Neural progenitor cell (in vitro differentiated cells): ENCODE measurements at regions not wholly inside any gene's neighbourhood (a gene's known extent, or its start where the extent isn't known, plus 50 kb on each side); places are given as distances from the start of the nearest gene placed in this dataset.

Source experiments
- DNase-seq: peaks from one replicate; pipeline ENCODE4 v3.0.0-alpha.2; 2016; ENCODE audit warnings: low spot score
- H2AFZ ChIP-seq: fragments of 200-600 bp; sonication (generic); replicated peaks from 2 replicates; pipeline ENCODE4 v1.6.1; 2016; ENCODE audit warnings: antibody characterized with exemption
- H3F3A ChIP-seq: fragments of 200-600 bp; sonication (generic); 2 replicates; pipeline ENCODE4 v1.6.1; 2016; ENCODE audit warnings: antibody characterized with exemption, low read depth
- H3K27ac ChIP-seq: fragments of 200-600 bp; sonication (generic); 2 replicates; pipeline ENCODE4 v1.5.1; 2016; ENCODE audit warnings: mild to moderate bottlenecking
- H3K27me3 ChIP-seq: fragments of 200-600 bp; sonication (generic); 2 replicates; pipeline ENCODE4 v1.6.1; 2016; ENCODE audit warnings: mild to moderate bottlenecking, moderate library complexity
- H3K36me3 ChIP-seq: fragments of 200-600 bp; sonication (generic); 2 replicates; pipeline ENCODE4 v1.5.1; 2016
- H3K4me1 ChIP-seq: fragments of 200-600 bp; sonication (generic); 2 replicates; pipeline ENCODE4 v1.6.1; 2016; ENCODE audit warnings: mixed run types
- H3K4me2 ChIP-seq: fragments of 200-600 bp; sonication (generic); 2 replicates; pipeline ENCODE4 v1.6.1; 2016
- H3K4me3 ChIP-seq: fragments of 200-600 bp; sonication (generic); 2 replicates; pipeline ENCODE4 v1.5.1; 2016
- H3K79me2 ChIP-seq: fragments of 200-600 bp; sonication (generic); 2 replicates; pipeline ENCODE4 v1.6.1; 2016; ENCODE audit warnings: low read depth
- H3K9ac ChIP-seq: fragments of 200-600 bp; sonication (generic); 2 replicates; pipeline ENCODE4 v1.6.1; 2016
- H3K9me3 ChIP-seq: fragments of 200-600 bp; sonication (generic); 2 replicates; pipeline ENCODE4 v1.5.1; 2016; ENCODE audit warnings: low read depth
- H4K20me1 ChIP-seq: fragments of 200-600 bp; sonication (generic); 2 replicates; pipeline ENCODE4 v1.6.1; 2016; ENCODE audit warnings: low read depth
- H3K27ac Mint-ChIP-seq: 3 replicates; pipeline ENCODE4 v1.8.0; 2021; ENCODE audit warnings: mixed read lengths
- H3K27me3 Mint-ChIP-seq: 2 replicates; pipeline ENCODE4 v1.8.0; 2022; ENCODE audit warnings: low read depth, mild to moderate bottlenecking, inconsistent platforms, moderate library complexity, mixed read lengths; ENCODE audit not compliant: insufficient read depth
- H3K36me3 Mint-ChIP-seq: 3 replicates; pipeline ENCODE4 v1.8.0; 2021; ENCODE audit warnings: mixed read lengths
- H3K4me1 Mint-ChIP-seq: 3 replicates; pipeline ENCODE4 v1.8.0; 2021; ENCODE audit warnings: mixed read lengths
- H3K4me3 Mint-ChIP-seq: 3 replicates; pipeline ENCODE4 v1.8.0; 2021; ENCODE audit warnings: mild to moderate bottlenecking, moderate library complexity, mixed read lengths
- H3K9me3 Mint-ChIP-seq: 3 replicates; pipeline ENCODE4 v1.8.0; 2020; ENCODE audit warnings: mixed read lengths
- EZH2 ChIP-seq: fragments of 200-600 bp; sonication (generic); IDR thresholded peaks from 2 replicates; pipeline ENCODE4 v1.6.1; 2017; ENCODE audit warnings: antibody characterized with exemption, mild to moderate bottlenecking, moderate library complexity
- EZH2phosphoT487 ChIP-seq: fragments of 200-600 bp; sonication (generic); IDR thresholded peaks from 2 replicates; pipeline ENCODE4 v1.6.1; 2017; ENCODE audit warnings: antibody characterized with exemption
- TF ChIP-seq, protein P1 (sequence below): fragments of 200-600 bp; sonication (generic); IDR thresholded peaks from 2 replicates; pipeline ENCODE4 v1.5.1; 2017; ENCODE audit warnings: antibody characterized with exemption, mild to moderate bottlenecking

DNA sequence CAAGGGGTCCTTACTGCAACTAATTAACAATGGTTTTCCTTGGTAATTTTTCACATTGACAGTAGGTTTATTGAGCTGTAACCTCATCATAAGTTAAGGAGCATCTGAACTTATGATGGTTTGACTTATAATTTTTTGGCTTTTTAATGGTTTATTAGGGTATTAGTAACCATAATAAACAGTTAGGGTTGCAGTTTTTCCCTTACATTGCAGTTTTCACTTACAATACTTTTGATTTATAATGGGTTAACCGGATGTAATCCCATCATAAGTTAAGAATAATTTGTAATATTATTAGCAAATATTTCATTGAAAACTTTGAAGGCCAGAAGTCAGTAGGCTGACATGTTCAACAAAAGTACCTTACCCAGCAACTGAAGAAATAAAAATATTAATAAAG lies 811.6 kb downstream of the TRHDE start:
- Histone ChIP-seq H3K9me3 (no peaks in the 10 kb centered on the region), H3K27me3 (no peaks in the 10 kb centered on the region), H3K4me1 (no peaks in the 10 kb centered on the region), H2AFZ (no peak overlapping the region), H4K20me1 (no peaks in the 10 kb centered on the region), H3K79me2 (no peaks in the 10 kb centered on the region), H3K27ac (no peak overlapping the region), H3K36me3 (no peaks in the 10 kb centered on the region), H3K4me2 (no peak overlapping the region), H3K4me3 (no peak overlapping the region), H3K9ac (no peak overlapping the region), H3F3A (no peaks in the 10 kb centered on the region)
- no peaks in the 10 kb centered on the region for H3K4me1 Mint-ChIP-seq
- peaks cover 20% of the 10 kb centered on the region for H3K9me3 Mint-ChIP-seq
- peaks cover 2% of the 10 kb centered on the region for H3K36me3 Mint-ChIP-seq
- H3K4me3 Mint-ChIP-seq: no peak overlapping the region
- H3K27ac Mint-ChIP-seq: no peak overlapping the region
- TF ChIP-seq, protein P1, sequence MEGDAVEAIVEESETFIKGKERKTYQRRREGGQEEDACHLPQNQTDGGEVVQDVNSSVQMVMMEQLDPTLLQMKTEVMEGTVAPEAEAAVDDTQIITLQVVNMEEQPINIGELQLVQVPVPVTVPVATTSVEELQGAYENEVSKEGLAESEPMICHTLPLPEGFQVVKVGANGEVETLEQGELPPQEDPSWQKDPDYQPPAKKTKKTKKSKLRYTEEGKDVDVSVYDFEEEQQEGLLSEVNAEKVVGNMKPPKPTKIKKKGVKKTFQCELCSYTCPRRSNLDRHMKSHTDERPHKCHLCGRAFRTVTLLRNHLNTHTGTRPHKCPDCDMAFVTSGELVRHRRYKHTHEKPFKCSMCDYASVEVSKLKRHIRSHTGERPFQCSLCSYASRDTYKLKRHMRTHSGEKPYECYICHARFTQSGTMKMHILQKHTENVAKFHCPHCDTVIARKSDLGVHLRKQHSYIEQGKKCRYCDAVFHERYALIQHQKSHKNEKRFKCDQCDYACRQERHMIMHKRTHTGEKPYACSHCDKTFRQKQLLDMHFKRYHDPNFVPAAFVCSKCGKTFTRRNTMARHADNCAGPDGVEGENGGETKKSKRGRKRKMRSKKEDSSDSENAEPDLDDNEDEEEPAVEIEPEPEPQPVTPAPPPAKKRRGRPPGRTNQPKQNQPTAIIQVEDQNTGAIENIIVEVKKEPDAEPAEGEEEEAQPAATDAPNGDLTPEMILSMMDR: no peak
- no peak for TF ChIP-seq EZH2phosphoT487
- TF ChIP-seq EZH2: no peak
- H3K27me3 Mint-ChIP-seq: no peaks in the 10 kb centered on the region
- no peak for DNase-seq

DNA sequence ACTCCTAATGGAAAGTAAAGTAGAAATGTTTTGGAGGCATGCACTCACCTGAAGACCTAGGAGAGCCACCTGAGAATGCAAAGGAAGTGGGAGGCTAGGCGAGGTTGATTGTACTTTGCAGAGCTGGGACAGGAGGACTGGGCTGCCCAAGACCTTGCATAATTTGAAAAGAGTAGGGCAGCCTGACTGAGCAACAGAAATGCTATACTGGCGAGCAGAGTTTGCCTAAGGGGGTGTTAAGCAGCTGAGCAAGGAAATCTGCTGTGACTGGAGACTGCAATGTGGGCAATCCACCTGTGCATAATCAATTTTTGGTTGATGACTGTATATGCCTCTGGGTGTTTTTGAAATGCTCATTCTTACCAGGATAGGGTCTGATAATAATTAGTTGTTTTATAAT lies 834.1 kb downstream of the TRHDE start:
- Histone ChIP-seq H3K9ac (no peak overlapping the region), H3K9me3 (no peaks in the 10 kb centered on the region), H3K36me3 (no peaks in the 10 kb centered on the region), H2AFZ (no peak overlapping the region), H3K27ac (no peak overlapping the region), H3F3A (no peaks in the 10 kb centered on the region), H3K4me3 (no peak overlapping the region), H4K20me1 (no peaks in the 10 kb centered on the region), H3K27me3 (no peaks in the 10 kb centered on the region), H3K79me2 (no peaks in the 10 kb centered on the region), H3K4me2 (no peak overlapping the region), H3K4me1 (no peaks in the 10 kb centered on the region)
- no peaks in the 10 kb centered on the region for H3K9me3 Mint-ChIP-seq
- peaks cover 5% of the 10 kb centered on the region for H3K4me1 Mint-ChIP-seq
- TF ChIP-seq EZH2 (no peak), EZH2phosphoT487 (no peak)
- TF ChIP-seq, protein P1: no peak
- H3K4me3 Mint-ChIP-seq: no peak overlapping the region
- H3K27ac Mint-ChIP-seq: no peak overlapping the region
- H3K27me3 Mint-ChIP-seq: no peaks in the 10 kb centered on the region
- DNase-seq: no peak
- no peaks in the 10 kb centered on the region for H3K36me3 Mint-ChIP-seq

DNA sequence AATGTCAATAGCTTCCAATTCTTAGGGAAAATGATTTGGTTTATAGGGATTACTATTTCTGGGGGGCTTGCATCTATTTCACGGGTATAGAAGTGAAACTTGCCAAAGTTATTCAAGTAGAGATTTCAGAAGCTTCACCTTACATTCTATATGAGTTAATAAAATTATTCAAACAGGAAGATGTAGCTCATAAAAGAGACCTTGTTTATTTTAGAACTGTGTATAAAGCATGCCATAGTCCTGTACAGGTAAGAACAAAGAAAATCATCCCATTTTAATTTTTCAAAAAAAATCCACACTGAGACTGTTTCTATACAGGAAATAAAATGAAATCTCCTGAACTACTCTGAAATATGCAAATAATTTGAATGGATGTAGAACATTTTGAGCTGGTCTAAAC lies 834.7 kb downstream of the TRHDE start:
- no peaks in the 10 kb centered on the region for H3K36me3 Mint-ChIP-seq
- H3F3A ChIP-seq: no peaks in the 10 kb centered on the region
- H2AFZ ChIP-seq: no peak overlapping the region
- H3K9me3 Mint-ChIP-seq: no peaks in the 10 kb centered on the region
- no peak for DNase-seq
- no peak for TF ChIP-seq EZH2phosphoT487
- no peak for TF ChIP-seq EZH2
- TF ChIP-seq, protein P1: no peak
- H3K4me2 ChIP-seq: no peak overlapping the region
- H3K27ac ChIP-seq: no peak overlapping the region
- no peak overlapping the region for H3K9ac ChIP-seq
- H3K27ac Mint-ChIP-seq: no peak overlapping the region
- no peaks in the 10 kb centered on the region for H4K20me1 ChIP-seq
- no peaks in the 10 kb centered on the region for H3K9me3 ChIP-seq
- no peak overlapping the region for H3K4me3 Mint-ChIP-seq
- H3K27me3 ChIP-seq: no peaks in the 10 kb centered on the region
- no peaks in the 10 kb centered on the region for H3K27me3 Mint-ChIP-seq
- no peaks in the 10 kb centered on the region for H3K36me3 ChIP-seq
- no peak overlapping the region for H3K4me3 ChIP-seq
- peaks cover 5% of the 10 kb centered on the region for H3K4me1 Mint-ChIP-seq
- H3K79me2 ChIP-seq: no peaks in the 10 kb centered on the region
- H3K4me1 ChIP-seq: no peaks in the 10 kb centered on the region

DNA sequence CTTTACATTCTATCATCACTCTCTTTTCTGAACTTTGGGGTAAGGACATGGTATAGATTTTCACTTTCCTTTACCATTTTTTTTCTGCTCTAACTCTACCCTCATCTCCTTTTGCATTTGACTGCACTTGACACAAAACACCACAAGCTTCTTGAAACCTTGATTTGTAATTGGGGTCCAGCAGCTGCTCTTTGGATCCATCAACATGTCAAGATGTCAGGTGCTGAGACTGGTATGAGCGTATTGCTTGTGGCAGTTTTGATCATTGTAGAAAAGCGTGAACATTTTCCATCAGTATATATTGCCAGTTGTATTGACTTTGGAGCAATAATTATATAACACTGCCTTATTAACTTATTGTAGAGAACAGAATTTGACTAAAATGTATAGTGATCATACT lies 838.6 kb downstream of the TRHDE start:
- no peaks in the 10 kb centered on the region for H4K20me1 ChIP-seq
- no peaks in the 10 kb centered on the region for H3K27me3 Mint-ChIP-seq
- no peaks in the 10 kb centered on the region for H3K9me3 Mint-ChIP-seq
- no peaks in the 10 kb centered on the region for H3K79me2 ChIP-seq
- H3K9ac ChIP-seq: no peak overlapping the region
- H3K27me3 ChIP-seq: no peaks in the 10 kb centered on the region
- H2AFZ ChIP-seq: no peak overlapping the region
- H3K9me3 ChIP-seq: no peaks in the 10 kb centered on the region
- no peak overlapping the region for H3K27ac ChIP-seq
- H3K4me3 Mint-ChIP-seq: no peak overlapping the region
- H3K27ac Mint-ChIP-seq: no peak overlapping the region
- H3K4me2 ChIP-seq: no peak overlapping the region
- H3K4me1 Mint-ChIP-seq: peaks cover 5% of the 10 kb centered on the region
- no peaks in the 10 kb centered on the region for H3K36me3 Mint-ChIP-seq
- H3K4me3 ChIP-seq: no peak overlapping the region
- DNase-seq: no peak
- no peaks in the 10 kb centered on the region for H3F3A ChIP-seq
- TF ChIP-seq, protein P1: no peak
- TF ChIP-seq EZH2: no peak
- TF ChIP-seq EZH2phosphoT487: no peak
- H3K4me1 ChIP-seq: no peaks in the 10 kb centered on the region
- H3K36me3 ChIP-seq: no peaks in the 10 kb centered on the region
